Ectodermal cell (in vitro differentiated cells): ENCODE measurements at regions not wholly inside any gene's neighbourhood (a gene's known extent, or its start where the extent isn't known, plus 50 kb on each side); places are given as distances from the start of the nearest gene placed in this dataset.
"Not testable (repeated sequence)": the region's sequence is repeated elsewhere in the genome, so short reads cannot be mapped to it uniquely, and the experiment has no call there.

ENCODE experiments used
- H3K27ac ChIP-seq: 2 replicates; pipeline ENCODE4 v1.7.0; 2013; ENCODE audit warnings: mild to moderate bottlenecking, low read depth, low read length; ENCODE audit not compliant: insufficient read depth, poor library complexity, severe bottlenecking
- H3K27me3 ChIP-seq: 2 replicates; pipeline ENCODE4 v1.7.0; 2013; ENCODE audit warnings: mild to moderate bottlenecking, low read length; ENCODE audit not compliant: insufficient read depth, control insufficient read depth, poor library complexity, severe bottlenecking
- H3K36me3 ChIP-seq: one replicate; pipeline ENCODE4 v1.7.0; 2013; ENCODE audit warnings: low read length; ENCODE audit not compliant: control insufficient read depth, insufficient read depth
- H3K4me1 ChIP-seq: one replicate; pipeline ENCODE4 v1.7.0; 2013; ENCODE audit warnings: low read length; ENCODE audit not compliant: control insufficient read depth, insufficient read depth
- H3K4me3 ChIP-seq: 2 replicates; pipeline ENCODE4 v1.7.0; 2013; ENCODE audit warnings: low read depth, low read length, control low read depth; ENCODE audit not compliant: insufficient read depth
- H3K9me3 ChIP-seq: 2 replicates; pipeline ENCODE4 v1.7.0; 2013; ENCODE audit warnings: mild to moderate bottlenecking, low read length, moderate library complexity; ENCODE audit not compliant: control insufficient read depth
- WGBS, 2 experiments: methylation state at CpG; one replicate each; pipeline ENCODE4 v1.1.7; 2013; ENCODE audit warnings: missing lambda C conversion rate in 2 of 2; 5-methylcytosine and 5-hydroxymethylcytosine counted together

DNA sequence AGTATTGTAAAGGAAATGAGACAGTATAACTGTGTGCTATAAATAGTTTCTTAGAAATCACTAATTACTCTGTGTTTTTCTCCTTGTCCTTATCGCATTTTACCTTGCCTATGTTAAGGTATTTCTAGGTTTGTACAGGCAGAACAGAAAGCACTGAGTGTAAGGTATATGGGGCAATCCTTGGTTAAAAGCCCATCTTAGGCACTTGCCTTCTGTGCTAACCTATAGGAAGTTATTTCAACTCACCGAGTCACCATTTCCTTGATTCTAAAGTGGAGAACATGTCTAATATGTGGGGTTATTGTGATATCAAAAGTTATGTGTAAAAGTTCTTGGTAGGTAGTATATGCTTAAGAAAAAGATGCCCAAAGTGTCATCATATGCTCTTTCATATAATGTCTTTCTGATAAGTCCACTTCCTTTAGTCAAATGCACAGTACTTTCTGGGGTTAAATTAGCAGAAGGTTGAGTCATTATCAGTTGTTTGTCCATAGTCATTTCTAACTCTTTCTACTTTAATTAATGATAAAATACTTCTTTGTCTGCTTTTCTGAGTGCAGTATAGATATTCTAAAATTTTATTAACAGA, 276.4 kb downstream of the UTRN start:
- Histone ChIP-seq H3K27ac (no peak overlapping the region), H3K9me3 (no peaks in the 10 kb centered on the region), H3K4me3 (no peak overlapping the region), H3K4me1 (no peaks in the 10 kb centered on the region), H3K36me3 (no peaks in the 10 kb centered on the region), H3K27me3 (no peaks in the 10 kb centered on the region)
- 97 to 100% methylated on average over 2 of the region's 2 CpGs for WGBS, 2 experiments

DNA sequence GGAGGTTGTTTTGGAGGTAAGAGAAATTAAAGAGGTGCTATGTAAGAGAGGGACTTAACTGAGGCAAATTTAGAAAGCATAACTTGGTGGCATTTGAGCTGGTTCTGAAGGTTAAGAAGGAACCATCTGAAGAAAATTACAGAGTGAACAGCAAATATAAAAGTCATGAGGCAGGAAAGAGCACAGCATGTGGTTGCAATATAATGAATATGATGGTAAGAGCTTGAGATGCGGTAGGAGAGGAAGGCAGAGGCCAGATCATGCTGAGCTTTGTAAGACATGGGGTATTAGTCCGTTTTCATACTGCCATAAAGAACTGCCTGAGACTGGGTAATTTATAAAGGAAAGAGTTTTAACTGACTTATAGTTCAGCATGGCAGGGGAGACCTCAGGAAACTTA, 279.1 kb downstream of the UTRN start:
- no peaks in the 10 kb centered on the region for H3K27me3 ChIP-seq
- H3K9me3 ChIP-seq, result no peaks in the 10 kb centered on the region
- H3K4me3 ChIP-seq, result no peak overlapping the region
- no peak overlapping the region for H3K27ac ChIP-seq
- no peaks in the 10 kb centered on the region for H3K36me3 ChIP-seq
- 97 to 98% methylated on average over 2 of the region's 2 CpGs for WGBS, 2 experiments
- H3K4me1 ChIP-seq, result no peaks in the 10 kb centered on the region

DNA sequence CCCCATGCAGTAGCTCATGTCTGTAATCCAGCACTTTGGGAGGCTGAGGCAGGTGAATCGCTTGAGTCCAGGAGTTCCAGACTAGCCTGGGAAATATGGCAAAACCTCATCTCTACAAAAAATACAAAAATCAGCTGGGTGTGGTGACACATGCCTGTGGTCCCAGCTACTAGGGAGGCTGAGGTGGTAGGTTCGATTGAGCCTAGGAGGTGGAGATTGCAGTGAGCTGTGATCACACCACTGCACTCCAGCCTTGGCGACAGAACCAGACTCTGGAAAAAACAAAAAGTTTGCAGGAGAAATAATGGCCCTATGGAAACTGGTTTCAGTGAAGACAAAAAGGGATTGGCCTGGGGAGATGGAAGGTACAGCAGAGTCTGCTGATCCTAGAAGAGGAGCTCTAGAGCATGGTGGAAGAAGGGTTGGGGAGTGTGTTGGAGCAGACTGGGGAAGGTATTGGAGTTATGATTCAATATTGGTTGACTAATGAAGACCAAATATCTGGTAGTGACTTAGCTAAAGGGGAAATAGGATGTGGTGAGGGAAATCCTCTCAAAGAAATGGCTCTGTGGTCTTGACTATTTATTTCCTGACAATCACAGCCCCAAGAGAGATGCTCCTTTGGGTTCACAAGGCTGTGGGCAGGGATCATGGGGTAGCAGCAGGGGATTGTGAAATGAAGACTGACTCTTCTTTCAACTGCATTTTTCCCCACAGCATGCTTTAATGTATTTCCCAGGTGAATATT, 281.9 kb downstream of the UTRN start:
- Histone ChIP-seq H3K4me3 (no peak overlapping the region), H3K9me3 (no peaks in the 10 kb centered on the region), H3K27ac (no peak overlapping the region), H3K27me3 (no peaks in the 10 kb centered on the region), H3K36me3 (no peaks in the 10 kb centered on the region), H3K4me1 (no peaks in the 10 kb centered on the region)
- WGBS, 2 experiments, result 87 to 93% methylated on average over 3 of the region's 3 CpGs

DNA sequence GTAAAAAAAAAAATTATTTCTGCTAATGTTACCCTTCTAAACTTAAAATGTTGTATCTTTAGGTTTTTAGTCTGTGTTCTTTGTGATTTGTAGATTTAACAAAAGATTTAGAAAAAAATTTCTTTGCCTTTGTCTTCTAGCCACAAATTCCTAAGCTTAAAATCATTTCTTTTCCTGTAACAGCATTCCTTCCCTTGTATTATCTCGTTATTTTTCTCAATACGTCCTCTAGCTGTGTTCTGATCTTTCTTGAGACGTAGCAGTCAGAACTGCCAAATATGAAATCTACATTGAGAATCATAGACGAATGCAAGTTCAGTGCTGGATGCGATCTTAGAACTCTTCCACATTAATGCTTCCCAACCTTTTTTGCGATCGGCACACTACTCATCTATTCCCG, 283.1 kb downstream of the UTRN start:
- H3K27me3 ChIP-seq, result no peaks in the 10 kb centered on the region
- H3K4me3 ChIP-seq, result no peak overlapping the region
- H3K9me3 ChIP-seq, result no peaks in the 10 kb centered on the region
- no peaks in the 10 kb centered on the region for H3K36me3 ChIP-seq
- 91 to 96% methylated on average over 8 of the region's 8 CpGs for WGBS, 2 experiments
- no peak overlapping the region for H3K27ac ChIP-seq
- H3K4me1 ChIP-seq, result no peaks in the 10 kb centered on the region

DNA sequence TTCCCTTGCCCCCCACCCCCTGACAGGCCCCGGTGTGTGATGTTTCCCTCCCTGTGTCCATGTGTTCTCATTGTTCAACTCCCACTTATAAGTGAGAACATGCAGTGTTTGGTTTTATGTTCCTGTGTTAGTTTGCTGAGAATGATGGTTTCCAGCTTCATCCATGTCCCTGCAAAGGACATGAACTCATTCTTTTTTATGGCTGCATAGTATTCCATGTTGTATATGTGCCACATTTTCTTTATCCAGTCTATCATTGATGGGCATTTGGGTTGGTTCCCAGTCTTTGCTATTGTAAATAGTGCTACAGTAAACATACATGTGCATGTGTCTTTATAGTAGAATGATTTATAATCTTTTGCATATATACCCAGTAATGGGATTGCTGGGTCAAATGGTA, 287.4 kb downstream of the UTRN start:
- H3K4me1 ChIP-seq, H3K36me3 ChIP-seq, H3K4me3 ChIP-seq, H3K27me3 ChIP-seq, H3K9me3 ChIP-seq, H3K27ac ChIP-seq: not testable (repeated sequence)
- 90% methylated on average over 1 of the region's 1 CpG; no CpG with 5 or more reads in 1 of the 2 experiments for WGBS, 2 experiments

DNA sequence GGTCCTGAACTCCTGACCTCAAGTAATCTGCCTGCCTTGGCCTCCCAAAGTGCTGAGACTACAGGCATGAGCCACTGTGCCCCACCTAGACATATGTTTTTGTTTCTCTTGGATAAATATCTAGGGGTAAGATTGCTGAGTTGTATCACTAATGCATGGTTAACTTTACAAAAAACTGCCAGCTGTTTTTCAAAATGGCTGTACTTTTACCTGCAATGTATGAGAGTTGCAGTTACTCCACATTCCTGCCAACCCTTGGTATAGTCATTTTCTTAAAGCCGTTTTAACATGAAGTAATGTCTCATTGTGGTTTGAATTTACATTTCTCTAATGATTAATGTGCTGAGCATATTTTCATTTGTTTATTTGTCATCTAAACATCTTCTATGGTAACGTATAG, 289.7 kb downstream of the UTRN start:
- no peak overlapping the region for H3K4me3 ChIP-seq
- H3K36me3 ChIP-seq, result no peaks in the 10 kb centered on the region
- no peaks in the 10 kb centered on the region for H3K9me3 ChIP-seq
- no peaks in the 10 kb centered on the region for H3K4me1 ChIP-seq
- no peak overlapping the region for H3K27ac ChIP-seq
- WGBS, 2 experiments, result 100% methylated on average over 1 of the region's 2 CpGs; no CpG with 5 or more reads in 1 of the 2 experiments
- H3K27me3 ChIP-seq, result no peaks in the 10 kb centered on the region

DNA sequence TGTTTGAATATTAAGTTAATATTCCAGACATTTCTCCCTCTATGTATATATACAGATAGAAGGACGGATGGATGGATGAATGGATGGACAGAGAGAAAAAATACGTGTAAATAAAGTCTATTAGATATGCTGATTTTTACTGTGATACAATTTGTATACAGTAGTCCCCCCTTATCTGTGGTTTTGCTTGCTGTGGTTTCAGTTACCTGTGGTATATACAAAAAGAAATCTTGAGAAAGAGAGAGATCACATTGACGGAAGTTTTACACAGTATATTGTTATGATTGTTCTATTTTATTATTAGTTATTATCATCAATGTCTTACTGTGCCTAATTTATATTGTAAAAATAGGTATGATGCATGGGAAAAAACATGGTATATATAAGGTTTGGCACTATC, 290.2 kb downstream of the UTRN start:
- Histone ChIP-seq H3K9me3 (no peaks in the 10 kb centered on the region), H3K27ac (no peak overlapping the region), H3K36me3 (no peaks in the 10 kb centered on the region), H3K4me3 (no peak overlapping the region), H3K27me3 (no peaks in the 10 kb centered on the region), H3K4me1 (no peaks in the 10 kb centered on the region)
- 98% methylated on average over 3 of the region's 3 CpGs; no CpG with 5 or more reads in 1 of the 2 experiments for WGBS, 2 experiments

DNA sequence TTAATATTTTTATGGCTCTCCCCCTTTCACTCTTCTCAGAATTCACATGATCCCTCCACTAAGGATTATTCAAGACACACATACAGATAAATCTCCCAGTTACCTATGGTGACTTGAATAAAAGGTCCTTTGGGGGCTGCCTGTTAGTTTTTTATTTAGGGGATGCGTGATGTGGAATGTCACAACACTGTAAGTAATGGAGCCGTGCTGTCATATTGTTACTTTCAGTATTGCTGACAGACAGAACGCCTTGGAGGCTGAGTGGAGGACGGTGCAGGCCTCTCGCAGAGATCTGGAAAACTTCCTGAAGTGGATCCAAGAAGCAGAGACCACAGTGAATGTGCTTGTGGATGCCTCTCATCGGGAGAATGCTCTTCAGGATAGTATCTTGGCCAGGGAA, 291.7 kb downstream of the UTRN start:
- WGBS, 2 experiments, result 96% methylated on average over 6 of the region's 6 CpGs

DNA sequence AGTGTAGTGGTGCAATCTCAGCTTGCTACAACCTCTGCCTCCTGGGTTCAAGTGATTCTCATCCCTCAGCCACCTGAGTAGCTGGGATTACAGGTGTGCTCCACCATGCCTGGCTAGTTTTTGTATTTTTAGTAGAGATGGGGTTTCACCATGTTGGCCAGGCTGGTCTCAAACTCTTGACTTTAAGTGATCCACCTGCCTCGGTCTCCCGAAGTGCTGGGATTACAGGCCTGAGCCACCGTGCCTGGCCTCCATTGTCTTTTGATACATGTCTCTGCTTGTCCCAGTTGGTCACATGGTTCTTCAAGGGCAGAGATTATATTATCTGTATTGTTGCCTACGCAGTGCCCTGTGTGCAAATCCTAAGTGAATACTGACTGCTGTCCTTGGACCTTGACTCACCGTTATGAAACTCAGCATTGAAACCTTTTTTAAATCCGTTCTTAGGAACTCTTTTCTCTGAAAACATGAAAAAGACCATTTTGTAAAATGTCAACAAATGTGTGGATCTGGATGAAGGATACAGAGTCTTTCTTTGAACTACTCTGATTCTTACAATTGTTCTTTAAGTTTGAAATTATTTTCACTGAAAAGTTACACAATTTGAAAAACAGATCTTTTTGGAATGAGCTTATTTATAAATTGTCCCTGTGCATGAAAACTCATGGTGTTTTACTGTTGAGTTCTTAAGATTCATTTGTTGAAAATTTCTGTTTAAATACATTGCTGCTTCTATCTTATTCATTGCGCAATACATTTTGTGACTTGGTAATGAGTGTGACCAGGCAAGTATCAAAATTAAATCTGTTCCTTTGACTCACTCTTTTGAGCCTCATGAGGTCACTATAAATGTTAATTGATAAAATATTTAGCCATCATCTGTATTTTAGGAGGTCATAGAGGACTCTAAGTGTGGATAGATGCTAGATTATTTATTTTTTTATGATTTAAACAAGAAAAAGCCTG, 293.5 kb downstream of the UTRN start:
- WGBS, 2 experiments, result 88 to 90% methylated on average over 7 of the region's 7 CpGs
- H3K27me3 ChIP-seq, result no peaks in the 10 kb centered on the region
- no peaks in the 10 kb centered on the region for H3K36me3 ChIP-seq
- H3K4me1 ChIP-seq, result no peaks in the 10 kb centered on the region
- H3K27ac ChIP-seq, result no peak overlapping the region
- no peak overlapping the region for H3K4me3 ChIP-seq
- no peaks in the 10 kb centered on the region for H3K9me3 ChIP-seq

More for the DNA sequence above, 291.7 kb downstream of the UTRN start:
- no peak overlapping the region for H3K27ac ChIP-seq
- H3K9me3 ChIP-seq, result no peaks in the 10 kb centered on the region
- no peaks in the 10 kb centered on the region for H3K36me3 ChIP-seq
- H3K27me3 ChIP-seq, result no peaks in the 10 kb centered on the region
- no peaks in the 10 kb centered on the region for H3K4me1 ChIP-seq
- H3K4me3 ChIP-seq, result no peak overlapping the region

DNA sequence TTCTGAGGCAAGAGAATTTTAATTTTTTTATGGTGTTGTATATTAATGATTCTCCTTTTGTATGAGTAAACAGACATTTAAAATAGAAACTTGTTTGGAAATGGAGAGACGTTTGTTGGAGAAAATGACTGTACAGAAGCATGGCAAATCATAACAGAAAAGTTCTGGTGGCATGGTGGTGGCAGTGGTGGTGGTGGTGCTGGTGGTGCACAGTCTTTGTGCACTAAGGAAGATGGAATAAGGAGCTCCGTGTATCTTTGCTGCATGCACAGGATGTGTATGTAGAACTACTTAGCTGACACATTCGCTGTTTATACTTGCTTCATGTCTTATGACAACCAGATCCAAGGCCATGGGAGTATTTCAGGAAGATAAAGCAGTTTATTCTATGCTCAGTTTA, 294.9 kb downstream of the UTRN start:
- no peaks in the 10 kb centered on the region for H3K9me3 ChIP-seq
- no peak overlapping the region for H3K4me3 ChIP-seq
- H3K27me3 ChIP-seq, result no peaks in the 10 kb centered on the region
- H3K27ac ChIP-seq, result no peak overlapping the region
- H3K4me1 ChIP-seq, result no peaks in the 10 kb centered on the region
- H3K36me3 ChIP-seq, result no peaks in the 10 kb centered on the region
- WGBS, 2 experiments, result 83 to 89% methylated on average over 3 of the region's 3 CpGs
